LNCAP (cell line): ENCODE measurements at regions not wholly inside any gene's neighbourhood (a gene's known extent, or its start where the extent isn't known, plus 50 kb on each side); places are given as distances from the start of the nearest gene placed in this dataset.

Experiments
- CTCF ChIP-seq: fragments of 450-650 bp; IDR thresholded peaks from 2 replicates; pipeline ENCODE4 v1.5.1; 2017; ENCODE audit warnings: mild to moderate bottlenecking

- no peak for TF ChIP-seq CTCF
Measured at GRCh38 chr13:18996221-18996620, 185.4 kb downstream of the TUBA3C start.

DNA sequence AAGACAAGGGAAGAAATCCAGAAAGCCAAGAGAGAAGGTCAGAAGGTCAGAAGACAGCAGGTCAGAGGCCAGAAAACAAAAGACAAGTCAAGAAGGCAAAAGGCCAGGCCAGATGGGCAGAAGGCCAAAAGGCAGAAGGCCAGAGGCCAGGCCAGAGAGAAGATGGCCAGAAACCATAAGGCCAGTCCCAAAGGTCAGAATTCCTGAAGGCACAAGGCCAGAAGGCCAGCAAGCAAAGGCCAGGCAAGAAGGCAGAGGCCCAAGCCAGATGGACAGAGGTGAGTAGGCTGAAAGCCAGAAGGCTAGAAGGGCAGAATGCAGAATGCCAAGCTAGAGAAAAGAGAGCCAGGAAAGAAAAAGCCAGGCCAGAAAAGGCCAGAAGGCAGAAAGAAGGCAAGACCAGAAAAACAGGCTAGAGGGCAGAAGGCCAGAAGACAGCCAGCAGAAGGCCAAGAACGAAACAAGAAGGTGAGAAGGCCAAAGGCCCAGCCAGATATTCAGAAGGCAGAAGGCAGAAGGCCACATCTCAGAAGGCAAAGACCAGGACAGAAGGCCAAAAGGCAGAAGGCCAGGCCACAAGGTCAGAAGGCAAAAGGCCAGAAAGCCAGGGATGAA is 186.3 kb downstream of the TUBA3C start:
- no peak for TF ChIP-seq CTCF

GRCh38 chr13:18993884-18994660 is 187.6 kb downstream of the TUBA3C start:
- TF ChIP-seq CTCF, result no peak

GRCh38 chr13:18992791-18993190 is 188.8 kb downstream of the TUBA3C start:
- no peak for TF ChIP-seq CTCF

GRCh38 chr13:18991060-18991459 is 190.6 kb downstream of the TUBA3C start:
- no peak for TF ChIP-seq CTCF

- TF ChIP-seq CTCF, result no peak
Measured at GRCh38 chr13:18978447-18978846, 203.2 kb downstream of the TUBA3C start.

DNA sequence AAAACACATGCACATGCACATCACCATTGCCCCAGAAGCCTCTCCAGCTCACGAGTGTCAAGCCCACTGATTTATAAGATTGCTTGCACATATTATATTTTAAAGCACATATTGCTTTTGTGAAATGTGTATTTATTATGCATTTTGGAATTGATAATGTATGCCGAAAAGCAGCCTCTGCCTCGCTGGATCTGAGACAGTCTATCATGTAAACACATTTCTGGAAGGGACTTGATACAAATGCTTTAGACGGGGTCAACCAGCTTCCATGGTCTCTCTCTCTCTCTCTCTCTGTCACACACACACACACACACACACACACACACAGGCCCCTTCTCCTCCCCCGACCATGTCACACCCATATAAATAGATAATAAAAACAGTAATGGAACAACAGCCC is 203.8 kb downstream of the TUBA3C start:
- TF ChIP-seq CTCF, result no peak
